RWPE1 (cell line): ENCODE measurements at regions not wholly inside any gene's neighbourhood (a gene's known extent, or its start where the extent isn't known, plus 50 kb on each side); places are given as distances from the start of the nearest gene placed in this dataset.
"Not testable (repeated sequence)": the region's sequence is repeated elsewhere in the genome, so short reads cannot be mapped to it uniquely, and the experiment has no call there.

Source experiments
- CTCF ChIA-PET: fragments of 350-600 bp; sonication (Branson Sonifier 250); formaldehyde crosslinking; extraction: SDS; loops from one replicate; lab custom pipeline; 2021; lab: Yijun Ruan, JAX
- POLR2A ChIA-PET: fragments of 400-600 bp; formaldehyde crosslinking; extraction: SDS; loops from one replicate; lab custom pipeline; 2020; ENCODE audit warnings: antibody characterized with exemption; ENCODE audit not compliant: low non-redundant PET; lab: Yijun Ruan, JAX
- DNase-seq: peaks from one replicate; pipeline ENCODE4 v3.0.0; 2012; ENCODE audit warnings: low spot score
- H3K27ac ChIP-seq: fragments of 450-650 bp; 2 replicates; pipeline ENCODE4 v1.5.1; 2017
- TF ChIP-seq, protein P1 (sequence below): fragments of 450-650 bp; conservative IDR thresholded peaks from 2 replicates; pipeline ENCODE4 v1.5.1; 2017; ENCODE audit warnings: low read depth, mild to moderate bottlenecking

GRCh38 chr1:71294178-71294577, 213.3 kb upstream of the ZRANB2 start:
- no peak for DNase-seq
- ChIA-PET CTCF (no interaction called here), POLR2A (no interaction called here)
- TF ChIP-seq, protein P1, sequence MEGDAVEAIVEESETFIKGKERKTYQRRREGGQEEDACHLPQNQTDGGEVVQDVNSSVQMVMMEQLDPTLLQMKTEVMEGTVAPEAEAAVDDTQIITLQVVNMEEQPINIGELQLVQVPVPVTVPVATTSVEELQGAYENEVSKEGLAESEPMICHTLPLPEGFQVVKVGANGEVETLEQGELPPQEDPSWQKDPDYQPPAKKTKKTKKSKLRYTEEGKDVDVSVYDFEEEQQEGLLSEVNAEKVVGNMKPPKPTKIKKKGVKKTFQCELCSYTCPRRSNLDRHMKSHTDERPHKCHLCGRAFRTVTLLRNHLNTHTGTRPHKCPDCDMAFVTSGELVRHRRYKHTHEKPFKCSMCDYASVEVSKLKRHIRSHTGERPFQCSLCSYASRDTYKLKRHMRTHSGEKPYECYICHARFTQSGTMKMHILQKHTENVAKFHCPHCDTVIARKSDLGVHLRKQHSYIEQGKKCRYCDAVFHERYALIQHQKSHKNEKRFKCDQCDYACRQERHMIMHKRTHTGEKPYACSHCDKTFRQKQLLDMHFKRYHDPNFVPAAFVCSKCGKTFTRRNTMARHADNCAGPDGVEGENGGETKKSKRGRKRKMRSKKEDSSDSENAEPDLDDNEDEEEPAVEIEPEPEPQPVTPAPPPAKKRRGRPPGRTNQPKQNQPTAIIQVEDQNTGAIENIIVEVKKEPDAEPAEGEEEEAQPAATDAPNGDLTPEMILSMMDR, result no peak
- no peak overlapping the region for H3K27ac ChIP-seq

DNA sequence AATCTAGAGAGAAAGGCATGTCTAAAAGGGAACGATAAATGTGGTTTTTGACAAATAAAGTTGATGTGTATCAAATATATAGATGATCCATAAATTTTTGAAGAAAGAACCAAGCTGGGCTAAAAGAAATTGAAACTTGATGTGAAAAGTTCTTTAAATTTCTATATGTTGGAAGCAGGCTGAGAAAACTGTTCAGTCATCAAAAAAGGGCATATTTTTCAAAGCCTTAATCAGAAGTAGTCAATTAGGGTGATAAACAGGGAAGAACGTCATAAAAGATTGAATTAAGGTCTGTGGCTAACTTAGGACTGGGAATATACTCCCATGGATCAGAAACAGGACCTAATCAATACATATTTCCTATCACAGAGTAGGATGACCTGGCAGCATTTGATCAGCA, 211.4 kb upstream of the ZRANB2 start:
- DNase-seq, result no peak
- POLR2A ChIA-PET, result no interaction called here
- CTCF ChIA-PET, result no interaction called here
- TF ChIP-seq, protein P1, result no peak
- no peak overlapping the region for H3K27ac ChIP-seq

DNA sequence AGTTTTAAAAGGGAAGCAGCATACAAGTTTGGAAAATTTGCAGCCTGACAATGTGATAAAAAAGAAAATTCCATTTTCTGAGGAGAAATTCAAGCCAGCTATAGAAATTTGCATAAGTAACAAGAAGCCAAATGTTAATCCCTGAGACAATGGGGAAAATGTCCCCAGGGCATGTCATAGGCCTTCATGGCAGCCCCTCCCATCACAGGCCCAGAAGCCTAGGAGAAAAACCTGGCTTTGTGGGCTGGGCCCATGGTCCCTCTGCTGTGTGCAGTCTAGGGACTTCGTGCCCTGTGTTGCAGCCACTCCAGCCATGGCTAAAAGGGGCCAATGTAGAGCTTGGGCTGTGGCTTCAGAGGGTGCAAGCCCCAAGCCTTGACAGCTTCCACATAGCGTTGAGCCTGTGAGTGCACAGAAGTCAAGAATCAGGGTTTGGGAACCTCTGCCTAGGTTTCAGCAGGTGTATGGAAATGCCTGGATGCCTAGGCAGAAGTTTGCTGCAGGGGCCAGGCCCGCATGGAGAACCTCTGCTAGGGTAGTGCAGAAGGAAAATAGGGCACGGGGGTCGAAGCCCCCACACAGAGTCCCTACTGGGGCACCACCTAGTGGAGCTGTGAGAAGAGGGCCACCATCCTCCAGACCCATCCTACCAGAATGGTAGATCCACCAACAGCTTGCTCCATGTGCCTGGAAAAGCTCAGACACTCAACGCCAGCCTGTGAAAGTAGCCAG, 209.8 kb upstream of the ZRANB2 start:
- CTCF ChIA-PET, H3K27ac ChIP-seq, POLR2A ChIA-PET, DNase-seq: not testable (repeated sequence)

DNA sequence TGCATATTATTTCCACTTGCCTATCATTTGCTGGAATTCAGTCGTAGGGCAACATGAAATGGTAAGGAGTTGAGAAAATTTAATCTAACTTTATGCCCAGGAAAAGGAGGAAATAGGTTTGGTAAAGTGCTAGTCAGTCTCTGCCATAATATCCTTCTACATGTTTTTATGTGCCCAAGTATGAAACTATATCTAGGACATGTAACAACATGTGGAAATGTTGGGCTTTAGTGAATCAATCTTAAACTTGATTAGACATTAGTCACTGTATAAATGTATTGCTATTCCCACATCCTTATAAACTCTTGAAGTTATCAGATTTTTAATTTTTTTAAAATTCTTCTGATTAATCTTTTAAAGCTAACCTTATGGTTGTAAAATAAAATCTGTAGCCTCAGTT, 204.7 kb upstream of the ZRANB2 start:
- TF ChIP-seq, protein P1, result no peak
- CTCF ChIA-PET, result no interaction called here
- POLR2A ChIA-PET, result no interaction called here
- no peak overlapping the region for H3K27ac ChIP-seq
- no peak for DNase-seq

- CTCF ChIA-PET, result no interaction called here
- no peak for DNase-seq
- TF ChIP-seq, protein P1, result no peak
- POLR2A ChIA-PET, result no interaction called here
- H3K27ac ChIP-seq, result no peak overlapping the region
Measured at GRCh38 chr1:71276466-71276865, 195.6 kb upstream of the ZRANB2 start.

DNA sequence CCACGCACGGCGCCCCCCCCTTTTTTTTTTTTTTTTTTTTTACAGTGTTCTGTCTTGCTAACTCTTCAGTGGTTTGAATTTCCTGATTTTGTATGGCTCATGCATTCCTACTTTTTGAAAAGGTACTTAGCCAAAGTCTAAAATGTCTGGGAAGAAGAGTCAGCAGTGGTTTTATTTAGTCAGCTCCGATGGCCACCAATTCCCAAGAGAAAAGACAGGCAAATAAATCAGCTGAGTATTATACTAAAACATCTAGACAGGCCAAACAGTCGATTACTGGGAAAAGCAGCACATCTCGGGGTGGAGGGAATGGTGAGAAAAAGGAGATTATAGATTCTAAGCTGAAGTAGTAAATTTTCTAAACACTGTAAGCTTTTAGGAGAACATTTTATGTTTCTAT, 192.5 kb upstream of the ZRANB2 start:
- ChIA-PET CTCF (interaction anchor here (0.6 kb wide), 1 partner anchor 831 kb away, joined by 3 read pairs; no protein-coding TSS in a partner anchor), POLR2A (no interaction called here)
- no peak for DNase-seq
- H3K27ac ChIP-seq, result no peak overlapping the region
- TF ChIP-seq, protein P1, result no peak

GRCh38 chr1:71270394-71270915, 189.6 kb upstream of the ZRANB2 start:
- ChIA-PET CTCF (no interaction called here), POLR2A (no interaction called here)
- DNase-seq, result no peak
- TF ChIP-seq, protein P1, result no peak
- no peak overlapping the region for H3K27ac ChIP-seq
